Heart right ventricle (tissue), 16 donors: ENCODE measurements at regions not wholly inside any gene's neighbourhood (a gene's known extent, or its start where the extent isn't known, plus 50 kb on each side); places are given as distances from the start of the nearest gene placed in this dataset.

Experiments used
- ATAC-seq, 8 donors: fragments of 200-7000 bp; cut with Tn5 transposase; one replicate each; pipeline ENCODE4 v1.9.1; 2020; ENCODE audit warnings: mild to moderate bottlenecking in 8 of 8, moderate library complexity in 8 of 8, moderate number of reproducible peaks in 1 of 8
- DNase-seq, 2 donors: peaks; one replicate each; pipeline ENCODE4 v3.0.0-alpha.2; 2020
- H3K27ac ChIP-seq, 10 donors: fragments of 200-600 bp; sonication (generic) in 2 of 10; one replicate each; pipeline versions ENCODE4 v1.5.0 to v1.8.0; 2020 to 2022; ENCODE audit warnings: mild to moderate bottlenecking in 3 of 10
- H3K27me3 ChIP-seq, 7 donors: fragments of 200-600 bp; one replicate each; pipeline ENCODE4 v1.8.0; 2021 to 2022; ENCODE audit warnings: mild to moderate bottlenecking in 2 of 7
- H3K36me3 ChIP-seq, 9 donors: fragments of 200-600 bp; sonication (generic) in 1 of 9; one replicate each; pipeline versions ENCODE4 v1.5.0 to v1.8.0; 2020 to 2022; ENCODE audit warnings: mild to moderate bottlenecking in 2 of 9
- H3K4me1 ChIP-seq, 9 donors: fragments of 200-600 bp; sonication (generic) in 1 of 9; one replicate each; pipeline versions ENCODE4 v1.5.0 to v1.8.0; 2020 to 2022; ENCODE audit warnings: mild to moderate bottlenecking in 4 of 9
- H3K4me3 ChIP-seq, 10 donors: fragments of 200-600 bp; sonication (generic) in 2 of 10; one replicate each; pipeline versions ENCODE4 v1.5.0 to v1.8.0; 2020 to 2022; ENCODE audit warnings: mild to moderate bottlenecking in 7 of 10, moderate library complexity in 2 of 10
- H3K9me3 ChIP-seq, 11 donors: fragments of 200-600 bp in 10 of 11; sonication (generic) in 2 of 11; one replicate each; pipeline versions ENCODE4 v1.5.0 to v1.8.0; 2013 to 2022; ENCODE audit warnings: mild to moderate bottlenecking in 2 of 11, control low read depth in 1 of 11, moderate library complexity in 1 of 11
- CTCF ChIP-seq, 9 donors: fragments of 200-600 bp; sonication (generic) in 2 of 9; IDR thresholded peaks; one replicate each; pipeline versions ENCODE4 v1.5.0 to v1.8.0; 2021 to 2022; ENCODE audit warnings: antibody characterized with exemption in 9 of 9, mild to moderate bottlenecking in 5 of 9, moderate library complexity in 1 of 9
- WGBS, 2 donors: extraction: QIAGEN DNeasy Blood & Tissue Kit; methylation state at CpG; one replicate each; pipeline ENCODE4 v1.1.7; 2013; ENCODE audit warnings: inconsistent platforms in 1 of 2; 5-methylcytosine and 5-hydroxymethylcytosine counted together
- intact Hi-C, 10 donors: fragments of 100-400 bp; cut with DNase I; formaldehyde crosslinking; loops; one replicate each; pipeline versions ENCODE4 v1.11.1 to v1.14.2; 2022
- donor health status: Arrhythmogenic right ventricular cardiomyopathy.
- donor health status: ischemic (EF 13 %, LVEDD 7.1; RV severe dilation, severe dysfunction).
- donor health status: healthy with polysubstance abuse.
- donor health status: DM: no; HTN: yes; CAD: no.
- donor health status: DM: no; HTN: no; CAD: no.
- donor health status: ischemic (EF 25% LVEDD 6.9; RV normal size, moderate dysfunction).
- donor health status: ischemic (EF 25% LVEDD 5.7; RV mildly dilated, moderate dysfunction).
- donor health status: healthy.
- donor health status: DM: yes; HTN: yes; CAD: no.
- donor health status: Ischemic cardiomyopathy.
- donor health status: ischemic (EF 35%, LVEDD 5.7; RV mildly dilated, moderate dysfunction).
- donor health status: nonischemic (EF 11% LVEDD 7.7; RV severe dilation, severe dysfunction).
- donor health status: DM: yes; HTN: yes; CAD: no.
- donor health status: PGD.
- donor health status: ischemic (EF 29% LVEDD 5.4; RV normal size, mild dysfunction).
- donor health status: nonischemic (EF 23%, LVEDD 6.1; RV moderate dilation, normal function).

GRCh38 chr6:98142839-98143238 lies 691.5 kb upstream of the POU3F2 start:
- no peak for TF ChIP-seq CTCF (IDR thresholded peaks at IDR 0.05)
- intact Hi-C loops = no loop called here
- DNase-seq (no peak), ATAC-seq (no peak)
- Histone ChIP-seq H3K27ac (no peak overlapping the region), H3K27me3 (no peaks in the 10 kb centered on the region), H3K4me1 (no peaks in the 10 kb centered on the region), H3K36me3 (no peaks in the 10 kb centered on the region), H3K9me3 (peaks cover 0 to 21% (median 0%) of the 10 kb centered on the region in 11 donors), H3K4me3 (no peak overlapping the region)
- 85 to 86% methylated on average over 6 of the region's 6 CpGs for WGBS, 2 donors

GRCh38 chr6:98146656-98147055 lies 687.7 kb upstream of the POU3F2 start:
- TF ChIP-seq CTCF (IDR thresholded peaks at IDR 0.05) = no peak
- Histone ChIP-seq H3K4me3 (no peak overlapping the region), H3K27me3 (no peaks in the 10 kb centered on the region), H3K27ac (no peak overlapping the region), H3K4me1 (no peaks in the 10 kb centered on the region), H3K36me3 (no peaks in the 10 kb centered on the region), H3K9me3 (peaks cover 0 to 22% (median 0%) of the 10 kb centered on the region in 11 donors)
- 73 to 77% methylated on average over 1 of the region's 1 CpG for WGBS, 2 donors
- ATAC-seq = no peak
- intact Hi-C loops = no loop called here
- DNase-seq = no peak

GRCh38 chr6:98156580-98156979 lies 677.8 kb upstream of the POU3F2 start:
- H3K27ac ChIP-seq = no peak overlapping the region
- WGBS, 2 donors = 51 to 52% methylated on average over 2 of the region's 2 CpGs
- DNase-seq (no peak), ATAC-seq (no peak)
- peaks cover 0 to 18% (median 0%) of the 10 kb centered on the region in 11 donors for H3K9me3 ChIP-seq
- H3K36me3 ChIP-seq = no peaks in the 10 kb centered on the region
- no peak for TF ChIP-seq CTCF (IDR thresholded peaks at IDR 0.05)
- no peak overlapping the region for H3K4me3 ChIP-seq
- peaks cover 0 to 5% (median 0%) of the 10 kb centered on the region in 7 donors for H3K27me3 ChIP-seq
- H3K4me1 ChIP-seq = no peaks in the 10 kb centered on the region
- intact Hi-C loops = no loop called here

GRCh38 chr6:98179606-98180005 lies 654.8 kb upstream of the POU3F2 start:
- H3K36me3 ChIP-seq = no peaks in the 10 kb centered on the region

More at GRCh38 chr6:98179606-98180005, 654.8 kb upstream of the POU3F2 start:
- Histone ChIP-seq H3K4me1 (no peaks in the 10 kb centered on the region), H3K4me3 (no peak overlapping the region), H3K9me3 (peaks cover 0 to 23% (median 6%) of the 10 kb centered on the region in 11 donors), H3K27ac (no peak overlapping the region), H3K27me3 (no peaks in the 10 kb centered on the region)
- no peak for ATAC-seq
- WGBS, 2 donors = 90% methylated on average over 8 of the region's 8 CpGs
- intact Hi-C loops = no loop called here
- DNase-seq = no peak
- no peak for TF ChIP-seq CTCF (IDR thresholded peaks at IDR 0.05)
